Testis (tissue), 2 donors: ENCODE measurements at regions not wholly inside any gene's neighbourhood (a gene's known extent, or its start where the extent isn't known, plus 50 kb on each side); places are given as distances from the start of the nearest gene placed in this dataset.

Experiments used
- DNase-seq: peaks from one replicate; pipeline ENCODE4 v3.0.0-alpha.2; 2019
- H3K27ac ChIP-seq, 2 donors: fragments of 200-600 bp; sonication (generic); one replicate each; pipeline ENCODE4 v1.5.1; 2019
- H3K27me3 ChIP-seq: fragments of 200-600 bp; sonication (generic); one replicate; pipeline ENCODE4 v1.5.1; 2019
- H3K36me3 ChIP-seq: fragments of 200-600 bp; sonication (generic); one replicate; pipeline ENCODE4 v1.5.1; 2017; ENCODE audit warnings: low read depth; ENCODE audit errors: missing control alignments
- H3K4me1 ChIP-seq: fragments of 200-600 bp; sonication (generic); one replicate; pipeline ENCODE4 v1.5.1; 2019
- H3K4me3 ChIP-seq, 2 donors: fragments of 200-600 bp; sonication (generic); one replicate each; pipeline ENCODE4 v1.5.1; 2017 to 2019
- H3K9me3 ChIP-seq: fragments of 200-600 bp; sonication (generic); one replicate; pipeline ENCODE4 v1.5.1; 2017
- CTCF ChIP-seq, 3 experiments: fragments of 450-650 bp in 2 of 3; fragments of 200-600 bp in 1 of 3; sonication (generic) in 1 of 3; IDR thresholded peaks; one replicate each; pipeline ENCODE4 v1.5.1; 2016 to 2019; ENCODE audit warnings: antibody characterized with exemption in 3 of 3, mild to moderate bottlenecking in 2 of 3, moderate library complexity in 1 of 3
- POLR2A ChIP-seq: fragments of 450-650 bp; IDR thresholded peaks from one replicate; pipeline ENCODE4 v1.6.1; 2017; ENCODE audit warnings: antibody characterized with exemption, mild to moderate bottlenecking, moderate library complexity
- WGBS, 2 donors: methylation state at CpG; one replicate each; pipeline ENCODE4 v1.1.5; 2018; 5-methylcytosine and 5-hydroxymethylcytosine counted together
- intact Hi-C: fragments of 100-400 bp; cut with DNase I; formaldehyde crosslinking; loops from one replicate; pipeline ENCODE4 v1.15.1; 2023; ENCODE audit warnings: low total_unique reads

- Histone ChIP-seq H3K27me3 (no peaks in the 10 kb centered on the region), H3K9me3 (no peaks in the 10 kb centered on the region), H3K36me3 (no peaks in the 10 kb centered on the region), H3K4me1 (no peaks in the 10 kb centered on the region), H3K4me3 (no peak overlapping the region), H3K27ac (no peak overlapping the region)
- TF ChIP-seq CTCF (IDR thresholded peaks at IDR 0.05) (no peak), POLR2A (no peak)
- intact Hi-C loops: no loop called here
- DNase-seq: no peak
Observed at GRCh38 chr15:52997123-52997522, 207.0 kb upstream of the ONECUT1 start.

- Histone ChIP-seq H3K27me3 (no peaks in the 10 kb centered on the region), H3K27ac (no peak overlapping the region), H3K4me1 (no peaks in the 10 kb centered on the region), H3K36me3 (no peaks in the 10 kb centered on the region), H3K4me3 (no peak overlapping the region), H3K9me3 (no peaks in the 10 kb centered on the region)
- DNase-seq: no peak
- no peak for TF ChIP-seq POLR2A
- no peak for TF ChIP-seq CTCF (IDR thresholded peaks at IDR 0.05)
- 70 to 81% methylated on average over 1 of the region's 1 CpG for WGBS, 2 donors
- intact Hi-C loops: no loop called here
Observed at GRCh38 chr15:52994290-52994689, 204.2 kb upstream of the ONECUT1 start.

GRCh38 chr15:52984507-52984906, 194.4 kb upstream of the ONECUT1 start:
- Histone ChIP-seq H3K4me1 (no peaks in the 10 kb centered on the region), H3K27ac (no peak overlapping the region), H3K4me3 (no peak overlapping the region), H3K27me3 (no peaks in the 10 kb centered on the region), H3K9me3 (no peaks in the 10 kb centered on the region), H3K36me3 (no peaks in the 10 kb centered on the region)
- TF ChIP-seq CTCF (IDR thresholded peaks at IDR 0.05) (no peak), POLR2A (no peak)
- intact Hi-C loops: no loop called here
- whole genome bisulfite sequencing, 2 donors: 40 to 51% methylated on average over 3 of the region's 3 CpGs
- DNase-seq: no peak

GRCh38 chr15:52980446-52980845, 190.3 kb upstream of the ONECUT1 start:
- no peaks in the 10 kb centered on the region for H3K27me3 ChIP-seq
- H3K4me3 ChIP-seq: no peak overlapping the region
- TF ChIP-seq POLR2A (no peak), CTCF (IDR thresholded peaks at IDR 0.05) (no peak)
- H3K36me3 ChIP-seq: no peaks in the 10 kb centered on the region
- H3K27ac ChIP-seq: no peak overlapping the region
- DNase-seq: no peak
- H3K4me1 ChIP-seq: no peaks in the 10 kb centered on the region
- no peaks in the 10 kb centered on the region for H3K9me3 ChIP-seq
- intact Hi-C loops: no loop called here
- WGBS, 2 donors: 68 to 71% methylated on average over 3 of the region's 3 CpGs

- no peaks in the 10 kb centered on the region for H3K9me3 ChIP-seq
- no peaks in the 10 kb centered on the region for H3K27me3 ChIP-seq
- H3K4me3 ChIP-seq: no peak overlapping the region
- no peaks in the 10 kb centered on the region for H3K4me1 ChIP-seq
- 83 to 90% methylated on average over 9 of the region's 9 CpGs for WGBS, 2 donors
- intact Hi-C loops: no loop called here
- no peak for TF ChIP-seq CTCF (IDR thresholded peaks at IDR 0.05)
- TF ChIP-seq POLR2A: no peak
- no peaks in the 10 kb centered on the region for H3K36me3 ChIP-seq
- no peak overlapping the region for H3K27ac ChIP-seq
- no peak for DNase-seq
Observed at GRCh38 chr15:52976516-52977075, 186.5 kb upstream of the ONECUT1 start.
